ENCODE measurements at regions not wholly inside any gene's neighbourhood (a gene's known extent, or its start where the extent isn't known, plus 50 kb on each side); places are given as distances from the start of the nearest gene placed in this dataset.

DNA sequence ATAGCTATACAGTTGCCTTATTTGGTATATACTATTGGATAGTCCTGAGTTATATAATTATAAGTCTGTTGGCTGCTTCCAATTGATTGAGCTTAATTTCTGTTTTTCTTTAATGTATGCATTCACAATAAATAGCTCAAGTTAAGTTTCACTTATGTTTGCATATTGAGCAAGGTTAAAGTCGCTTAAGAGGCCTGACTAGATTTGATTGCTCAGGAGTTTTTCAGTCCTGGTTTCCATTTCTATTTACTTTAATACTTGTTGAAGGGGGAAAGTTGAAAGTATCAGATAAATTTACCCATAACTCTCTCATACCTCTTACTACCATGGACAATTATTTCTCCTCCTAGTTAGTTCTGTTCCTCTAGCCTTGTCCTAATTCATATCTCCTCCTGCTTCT, 294.7 kb downstream of the ARL4A start:
- 93 to 98% (median 98%) methylated on average over 1 of the region's 1 CpG for WGBS, 4 donors
- no peak for ATAC-seq
- Histone ChIP-seq H3K4me3 (no peak overlapping the region), H3K4me1 (no peaks in the 10 kb centered on the region), H3K27ac (no peak overlapping the region), H3K36me3 (no peaks in the 10 kb centered on the region), H3K27me3 (no peaks in the 10 kb centered on the region), H3K9me3 (no peaks in the 10 kb centered on the region)
- intact Hi-C loops (cut with DNase I), result no loop called here
- no peak for DNase-seq
- TF ChIP-seq, protein P1, sequence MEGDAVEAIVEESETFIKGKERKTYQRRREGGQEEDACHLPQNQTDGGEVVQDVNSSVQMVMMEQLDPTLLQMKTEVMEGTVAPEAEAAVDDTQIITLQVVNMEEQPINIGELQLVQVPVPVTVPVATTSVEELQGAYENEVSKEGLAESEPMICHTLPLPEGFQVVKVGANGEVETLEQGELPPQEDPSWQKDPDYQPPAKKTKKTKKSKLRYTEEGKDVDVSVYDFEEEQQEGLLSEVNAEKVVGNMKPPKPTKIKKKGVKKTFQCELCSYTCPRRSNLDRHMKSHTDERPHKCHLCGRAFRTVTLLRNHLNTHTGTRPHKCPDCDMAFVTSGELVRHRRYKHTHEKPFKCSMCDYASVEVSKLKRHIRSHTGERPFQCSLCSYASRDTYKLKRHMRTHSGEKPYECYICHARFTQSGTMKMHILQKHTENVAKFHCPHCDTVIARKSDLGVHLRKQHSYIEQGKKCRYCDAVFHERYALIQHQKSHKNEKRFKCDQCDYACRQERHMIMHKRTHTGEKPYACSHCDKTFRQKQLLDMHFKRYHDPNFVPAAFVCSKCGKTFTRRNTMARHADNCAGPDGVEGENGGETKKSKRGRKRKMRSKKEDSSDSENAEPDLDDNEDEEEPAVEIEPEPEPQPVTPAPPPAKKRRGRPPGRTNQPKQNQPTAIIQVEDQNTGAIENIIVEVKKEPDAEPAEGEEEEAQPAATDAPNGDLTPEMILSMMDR (IDR thresholded peaks at IDR 0.05), result no peak
- TF ChIP-seq POLR2A (IDR thresholded peaks at IDR 0.05), result no peak

DNA sequence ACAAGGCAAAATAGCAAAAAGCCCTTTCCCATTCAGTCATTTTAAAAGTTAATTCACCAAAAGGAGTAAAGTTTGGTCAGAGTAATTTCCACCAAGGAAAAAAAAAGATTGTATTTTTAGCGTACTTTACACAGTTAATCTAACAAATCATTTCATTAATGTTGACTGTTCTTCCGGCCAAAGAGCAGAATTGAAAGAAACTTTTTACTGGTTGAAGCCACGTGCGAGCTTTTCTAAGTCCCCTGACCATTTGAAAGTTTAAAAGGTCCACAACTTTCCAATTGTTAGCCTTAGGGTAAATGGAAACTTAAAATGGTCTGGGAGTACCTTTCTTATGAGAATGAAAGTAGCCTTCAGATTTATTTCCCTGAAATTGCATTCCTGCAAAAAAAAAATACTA, 296.7 kb downstream of the ARL4A start:
- no peaks in the 10 kb centered on the region for H3K27me3 ChIP-seq
- no peaks in the 10 kb centered on the region for H3K36me3 ChIP-seq
- DNase-seq, result no peak
- no peaks in the 10 kb centered on the region for H3K4me1 ChIP-seq
- H3K4me3 ChIP-seq, result no peak overlapping the region
- intact Hi-C loops (cut with DNase I), result no loop called here
- no peak overlapping the region for H3K27ac ChIP-seq
- WGBS, 4 donors, result 89 to 94% (median 92%) methylated on average over 4 of the region's 4 CpGs
- TF ChIP-seq, protein P1 (IDR thresholded peaks at IDR 0.05), result no peak
- no peak for TF ChIP-seq POLR2A (IDR thresholded peaks at IDR 0.05)
- H3K9me3 ChIP-seq, result no peaks in the 10 kb centered on the region
- ATAC-seq, result no peak

DNA sequence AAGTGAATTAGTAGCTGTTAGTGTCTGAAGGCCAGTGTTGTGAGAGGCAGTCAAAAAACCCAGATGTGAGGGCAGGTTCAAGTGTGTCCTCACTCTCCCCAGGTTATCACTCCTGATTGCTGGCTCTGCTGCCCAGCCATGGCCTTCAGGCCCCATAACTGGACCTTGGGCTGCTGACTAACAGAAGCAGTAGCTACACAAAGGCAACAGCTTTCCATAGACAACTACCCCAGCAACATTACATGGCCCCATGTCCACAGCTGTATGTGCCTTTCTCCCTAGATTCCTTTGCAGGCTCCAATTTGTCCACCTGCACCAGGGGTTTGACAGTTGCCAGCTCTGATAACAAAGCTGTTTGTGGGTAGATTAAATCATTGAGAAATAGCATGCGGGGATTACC, 297.8 kb downstream of the ARL4A start:
- intact Hi-C loops (cut with DNase I), result no loop called here

DNA sequence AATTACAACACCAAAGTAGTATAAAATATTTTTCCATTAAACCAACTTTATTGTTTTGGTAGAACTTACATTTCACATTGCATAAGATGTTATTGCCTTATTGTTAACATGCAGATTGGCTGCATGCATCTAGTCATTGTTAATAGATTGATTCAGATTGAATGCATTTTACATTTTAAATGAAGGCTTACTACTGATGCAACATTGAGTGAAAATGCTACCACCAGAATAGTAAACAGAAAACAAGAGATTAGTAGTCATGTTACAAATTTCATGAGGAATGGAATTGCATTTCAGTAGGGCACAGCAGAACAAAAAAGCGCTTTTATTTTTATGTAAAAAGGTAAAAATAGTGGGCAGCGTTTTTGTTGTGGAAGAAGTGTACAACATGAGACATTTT, 298.3 kb downstream of the ARL4A start:
- WGBS, 4 donors, result 74 to 82% (median 78%) methylated on average over 2 of the region's 2 CpGs

More for the DNA sequence above, 297.8 kb downstream of the ARL4A start:
- H3K9me3 ChIP-seq, result no peaks in the 10 kb centered on the region
- no peaks in the 10 kb centered on the region for H3K27me3 ChIP-seq
- no peak overlapping the region for H3K27ac ChIP-seq
- no peak overlapping the region for H3K4me3 ChIP-seq
- ATAC-seq (no peak), DNase-seq (no peak)
- no peak for TF ChIP-seq POLR2A (IDR thresholded peaks at IDR 0.05)
- TF ChIP-seq, protein P1 (IDR thresholded peaks at IDR 0.05), result no peak
- H3K36me3 ChIP-seq, result no peaks in the 10 kb centered on the region
- no peaks in the 10 kb centered on the region for H3K4me1 ChIP-seq
- WGBS, 4 donors, result 88 to 100% (median 94%) methylated on average over 1 of the region's 1 CpG

More for the DNA sequence above, 298.3 kb downstream of the ARL4A start:
- Histone ChIP-seq H3K36me3 (no peaks in the 10 kb centered on the region), H3K27me3 (no peaks in the 10 kb centered on the region), H3K27ac (no peak overlapping the region), H3K4me1 (no peaks in the 10 kb centered on the region), H3K9me3 (no peaks in the 10 kb centered on the region), H3K4me3 (no peak overlapping the region)
- DNase-seq (no peak), ATAC-seq (no peak)
- TF ChIP-seq, protein P1 (IDR thresholded peaks at IDR 0.05), result no peak
- TF ChIP-seq POLR2A (IDR thresholded peaks at IDR 0.05), result no peak
- intact Hi-C loops (cut with DNase I), result no loop called here

Measured in heart left ventricle (tissue), 16 donors.